HL-60 (cell line): ENCODE measurements at regions not wholly inside any gene's neighbourhood (a gene's known extent, or its start where the extent isn't known, plus 50 kb on each side); places are given as distances from the start of the nearest gene placed in this dataset.

Experiments
- DNase-seq, 2 experiments: peaks; one replicate each; pipeline ENCODE4 v3.0.0-alpha.2; 2010 to 2020; ENCODE audit warnings: low read depth in 1 of 2, low spot score in 1 of 2
- H3K27ac ChIP-seq: fragments of 250-450 bp; sonication (Bioruptor Pico); replicated peaks from 2 replicates; pipeline ENCODE4 v1.5.1; 2020; ENCODE audit warnings: mild to moderate bottlenecking, moderate library complexity
- H3K27me3 ChIP-seq: fragments of 250-450 bp; sonication (Bioruptor Pico); 2 replicates; pipeline ENCODE4 v1.5.1; 2021; ENCODE audit warnings: mild to moderate bottlenecking, moderate library complexity; ENCODE audit not compliant: insufficient read depth, poor library complexity, severe bottlenecking
- H3K4me3 ChIP-seq: replicated peaks from 2 replicates; pipeline ENCODE4 v1.5.1; 2011; ENCODE audit warnings: mild to moderate bottlenecking, control low read depth, low read length; ENCODE audit not compliant: insufficient read depth
- CTCF ChIP-seq: IDR thresholded peaks from one replicate; pipeline ENCODE4 v1.5.1; 2011; ENCODE audit warnings: low read length, control low read depth, inconsistent platforms; ENCODE audit not compliant: insufficient read depth
- GABPA ChIP-seq: IDR thresholded peaks from 2 replicates; pipeline ENCODE4 v1.6.1; 2012; ENCODE audit warnings: low read depth
- POLR2AphosphoS5 ChIP-seq: IDR thresholded peaks from 2 replicates; pipeline ENCODE4 v1.6.1; 2012; ENCODE audit warnings: low read depth
- REST ChIP-seq: IDR thresholded peaks from 2 replicates; pipeline ENCODE4 v1.6.1; 2012; ENCODE audit warnings: low read depth; ENCODE audit not compliant: insufficient replicate concordance
- SPI1 ChIP-seq: IDR thresholded peaks from 2 replicates; pipeline ENCODE4 v1.6.1; 2012; ENCODE audit warnings: low read depth, mild to moderate bottlenecking, borderline replicate concordance

GRCh38 chr9:108088916-108089315, 599.3 kb upstream of the KLF4 start:
- Histone ChIP-seq H3K4me3 (no peak overlapping the region), H3K27me3 (no peaks in the 10 kb centered on the region), H3K27ac (no peak overlapping the region)
- no peak for DNase-seq
- TF ChIP-seq CTCF = no peak
- TF ChIP-seq SPI1 = no peak
- no peak for TF ChIP-seq POLR2AphosphoS5
- TF ChIP-seq REST = no peak
- no peak for TF ChIP-seq GABPA

GRCh38 chr9:108087781-108088180, 598.2 kb upstream of the KLF4 start:
- no peak for TF ChIP-seq GABPA
- H3K4me3 ChIP-seq = no peak overlapping the region
- no peaks in the 10 kb centered on the region for H3K27me3 ChIP-seq
- DNase-seq = no peak
- no peak overlapping the region for H3K27ac ChIP-seq

- TF ChIP-seq SPI1 (no peak), POLR2AphosphoS5 (no peak), REST (no peak)
- DNase-seq = no peak
- H3K27ac ChIP-seq = no peak overlapping the region
- no peak overlapping the region for H3K4me3 ChIP-seq
- no peaks in the 10 kb centered on the region for H3K27me3 ChIP-seq
Measured at GRCh38 chr9:108086624-108087023, 597.1 kb upstream of the KLF4 start.

GRCh38 chr9:108085294-108085693, 595.7 kb upstream of the KLF4 start:
- Histone ChIP-seq H3K27me3 (no peaks in the 10 kb centered on the region), H3K27ac (no peak overlapping the region), H3K4me3 (no peak overlapping the region)
- TF ChIP-seq GABPA (no peak), SPI1 (no peak), REST (no peak), POLR2AphosphoS5 (no peak)
- no peak for DNase-seq

GRCh38 chr9:108083796-108084352, 594.3 kb upstream of the KLF4 start:
- Histone ChIP-seq H3K27ac (no peak overlapping the region), H3K4me3 (no peak overlapping the region), H3K27me3 (no peaks in the 10 kb centered on the region)
- TF ChIP-seq CTCF (no peak), GABPA (no peak), REST (no peak), SPI1 (no peak)
- DNase-seq = peak in 1 of 2 experiments; percentile 61
